ENCODE measurements at regions not wholly inside any gene's neighbourhood (a gene's known extent, or its start where the extent isn't known, plus 50 kb on each side); places are given as distances from the start of the nearest gene placed in this dataset.

DNA sequence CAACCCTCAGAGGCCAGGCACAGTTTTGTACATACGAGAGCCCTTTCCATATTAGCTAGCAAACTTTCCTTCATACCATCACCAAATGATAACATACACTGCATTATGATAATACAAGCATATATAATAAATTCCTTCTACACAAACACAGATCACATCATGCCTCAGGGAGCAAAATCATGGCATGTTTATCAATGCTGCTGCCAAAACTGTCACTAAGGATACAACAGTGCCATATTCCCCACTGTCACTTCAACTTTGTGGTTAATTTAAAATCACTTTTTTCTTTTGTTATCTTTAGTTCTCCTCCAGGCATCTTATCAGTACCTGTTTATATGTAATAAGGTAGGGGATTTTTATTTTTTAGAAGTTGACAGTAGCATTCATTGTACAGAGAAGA lies 196.3 kb downstream of the EPM2A start:
- ChIA-PET CTCF (interaction anchor here (1.2 kb wide), 1 partner anchor 95 kb away, joined by 5 read pairs; no protein-coding TSS in a partner anchor), POLR2A (no interaction called here)
- no peaks in the 10 kb centered on the region for H3K27me3 ChIP-seq (ENCODE audit: control insufficient read depth, insufficient read depth, low read length)
- H3K4me3 ChIP-seq (ENCODE audit: low read depth, low read length) = no peak overlapping the region
- DNase-seq (ENCODE audit: low read depth, low spot score) = no peak
- no peak overlapping the region for H3K27ac ChIP-seq (ENCODE audit: low read depth, low read length)
- TF ChIP-seq, protein P1, sequence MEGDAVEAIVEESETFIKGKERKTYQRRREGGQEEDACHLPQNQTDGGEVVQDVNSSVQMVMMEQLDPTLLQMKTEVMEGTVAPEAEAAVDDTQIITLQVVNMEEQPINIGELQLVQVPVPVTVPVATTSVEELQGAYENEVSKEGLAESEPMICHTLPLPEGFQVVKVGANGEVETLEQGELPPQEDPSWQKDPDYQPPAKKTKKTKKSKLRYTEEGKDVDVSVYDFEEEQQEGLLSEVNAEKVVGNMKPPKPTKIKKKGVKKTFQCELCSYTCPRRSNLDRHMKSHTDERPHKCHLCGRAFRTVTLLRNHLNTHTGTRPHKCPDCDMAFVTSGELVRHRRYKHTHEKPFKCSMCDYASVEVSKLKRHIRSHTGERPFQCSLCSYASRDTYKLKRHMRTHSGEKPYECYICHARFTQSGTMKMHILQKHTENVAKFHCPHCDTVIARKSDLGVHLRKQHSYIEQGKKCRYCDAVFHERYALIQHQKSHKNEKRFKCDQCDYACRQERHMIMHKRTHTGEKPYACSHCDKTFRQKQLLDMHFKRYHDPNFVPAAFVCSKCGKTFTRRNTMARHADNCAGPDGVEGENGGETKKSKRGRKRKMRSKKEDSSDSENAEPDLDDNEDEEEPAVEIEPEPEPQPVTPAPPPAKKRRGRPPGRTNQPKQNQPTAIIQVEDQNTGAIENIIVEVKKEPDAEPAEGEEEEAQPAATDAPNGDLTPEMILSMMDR (IDR thresholded peaks at IDR 0.05; ENCODE audit: low read depth, low read length) = no peak
- no peaks in the 10 kb centered on the region for H3K9me3 ChIP-seq (ENCODE audit: control insufficient read depth, insufficient read depth, low read length)

DNA sequence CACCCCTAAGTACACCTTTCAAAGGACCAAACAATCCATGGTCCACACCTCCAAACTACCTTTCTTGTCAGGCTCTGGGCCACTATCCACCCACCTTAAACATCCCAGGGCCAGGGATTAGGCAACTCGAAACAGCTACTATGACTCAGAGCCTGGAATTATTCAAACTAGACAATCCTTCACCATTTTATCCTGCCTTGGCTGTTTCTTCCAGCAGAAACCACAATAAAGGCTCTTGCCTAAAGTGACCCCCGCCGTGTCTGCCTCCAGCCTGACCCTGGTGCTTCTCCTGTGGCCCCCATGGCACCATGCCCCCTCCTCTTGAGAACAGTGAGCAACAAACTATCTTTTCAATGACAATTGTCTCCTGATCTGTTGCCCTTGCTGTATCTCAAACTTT lies 195.5 kb downstream of the EPM2A start:
- TF ChIP-seq, protein P1 (IDR thresholded peaks at IDR 0.05; ENCODE audit: low read depth, low read length) = no peak
- ChIA-PET CTCF (no interaction called here), POLR2A (no interaction called here)
- Histone ChIP-seq H3K9me3 (ENCODE audit: control insufficient read depth, insufficient read depth, low read length) (no peaks in the 10 kb centered on the region), H3K4me3 (ENCODE audit: low read depth, low read length) (no peak overlapping the region), H3K27ac (ENCODE audit: low read depth, low read length) (no peak overlapping the region), H3K27me3 (ENCODE audit: control insufficient read depth, insufficient read depth, low read length) (no peaks in the 10 kb centered on the region)
- no peak for DNase-seq (ENCODE audit: low read depth, low spot score)

DNA sequence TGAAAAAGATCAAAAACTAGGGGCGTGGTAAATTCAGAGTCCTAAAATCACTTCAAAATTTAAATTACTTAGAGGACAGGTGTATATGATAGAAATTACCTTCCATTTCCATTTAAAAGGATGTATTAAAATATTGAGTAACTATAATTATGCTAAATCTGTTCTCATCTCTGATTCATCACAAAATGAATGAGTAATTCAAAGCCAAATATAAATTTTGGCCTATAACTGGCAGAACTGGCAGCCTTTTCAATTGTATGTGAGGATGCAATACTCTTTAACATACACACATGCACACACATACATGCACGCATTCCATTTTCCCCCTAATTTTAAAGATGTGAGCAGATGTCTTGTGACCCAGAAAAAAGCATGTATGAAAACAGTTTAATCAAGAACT lies 194.6 kb downstream of the EPM2A start:
- no peak overlapping the region for H3K27ac ChIP-seq (ENCODE audit: low read depth, low read length)
- no peaks in the 10 kb centered on the region for H3K27me3 ChIP-seq (ENCODE audit: control insufficient read depth, insufficient read depth, low read length)
- no peaks in the 10 kb centered on the region for H3K9me3 ChIP-seq (ENCODE audit: control insufficient read depth, insufficient read depth, low read length)
- no peak for DNase-seq (ENCODE audit: low read depth, low spot score)
- TF ChIP-seq, protein P1 (IDR thresholded peaks at IDR 0.05; ENCODE audit: low read depth, low read length) = no peak
- H3K4me3 ChIP-seq (ENCODE audit: low read depth, low read length) = no peak overlapping the region
- CTCF ChIA-PET = no interaction called here
- POLR2A ChIA-PET = no interaction called here

DNA sequence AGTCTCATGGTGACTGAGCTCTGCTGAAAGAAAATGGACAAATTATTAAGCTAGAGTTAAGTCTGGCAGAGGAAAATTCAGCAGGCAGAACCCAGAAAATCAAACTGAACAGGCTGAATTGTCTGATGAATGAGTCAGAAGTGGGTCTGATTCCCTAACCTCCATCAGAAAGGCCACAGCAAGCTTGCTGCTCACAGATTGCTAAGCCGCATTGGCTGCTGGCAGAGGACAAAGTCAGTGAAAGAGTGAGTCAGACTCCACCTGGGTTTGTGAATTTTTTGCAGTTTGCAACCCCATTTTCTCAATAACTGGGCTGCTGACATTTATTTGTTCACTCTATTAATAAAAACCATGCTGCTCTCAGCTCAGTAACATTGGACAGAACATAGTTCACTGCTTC lies 191.3 kb downstream of the EPM2A start:
- TF ChIP-seq, protein P1 (IDR thresholded peaks at IDR 0.05; ENCODE audit: low read depth, low read length) = no peak
- Histone ChIP-seq H3K4me3 (ENCODE audit: low read depth, low read length) (no peak overlapping the region), H3K27me3 (ENCODE audit: control insufficient read depth, insufficient read depth, low read length) (no peaks in the 10 kb centered on the region), H3K27ac (ENCODE audit: low read depth, low read length) (no peak overlapping the region), H3K9me3 (ENCODE audit: control insufficient read depth, insufficient read depth, low read length) (no peaks in the 10 kb centered on the region)
- peak; percentile 68 for DNase-seq (ENCODE audit: low read depth, low spot score)
- POLR2A ChIA-PET = no interaction called here
- CTCF ChIA-PET = interaction anchor here (0.7 kb wide), 1 partner anchor 19 kb away, joined by 3 read pairs; no protein-coding TSS in a partner anchor

DNA sequence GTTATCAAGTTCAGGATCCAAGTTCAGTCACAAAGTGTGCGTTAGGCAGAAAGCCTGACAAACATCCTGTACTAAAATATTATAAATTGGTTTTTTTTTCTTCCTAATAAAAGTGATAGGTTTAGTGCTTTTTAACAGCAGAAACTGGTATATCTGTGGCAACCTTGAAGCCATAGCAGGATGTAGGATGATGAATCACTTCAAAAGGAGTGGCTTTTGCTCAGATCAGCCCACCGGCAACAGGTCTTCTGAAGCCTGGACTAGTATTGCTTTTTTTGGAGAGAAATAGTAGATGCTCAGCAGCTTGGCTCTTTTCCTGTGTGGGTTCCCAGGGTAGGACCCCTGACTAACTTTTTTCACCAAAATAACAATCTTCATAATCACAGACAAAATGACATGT lies 190.8 kb downstream of the EPM2A start:
- Histone ChIP-seq H3K27ac (ENCODE audit: low read depth, low read length) (no peak overlapping the region), H3K4me3 (ENCODE audit: low read depth, low read length) (no peak overlapping the region), H3K9me3 (ENCODE audit: control insufficient read depth, insufficient read depth, low read length) (no peaks in the 10 kb centered on the region), H3K27me3 (ENCODE audit: control insufficient read depth, insufficient read depth, low read length) (no peaks in the 10 kb centered on the region)
- ChIA-PET POLR2A (no interaction called here), CTCF (no interaction called here)
- no peak for DNase-seq (ENCODE audit: low read depth, low spot score)
- TF ChIP-seq, protein P1 (IDR thresholded peaks at IDR 0.05; ENCODE audit: low read depth, low read length) = no peak

All from AG04450 (cell line).